Keratinocyte (primary cell): ENCODE measurements at regions not wholly inside any gene's neighbourhood (a gene's known extent, or its start where the extent isn't known, plus 50 kb on each side); places are given as distances from the start of the nearest gene placed in this dataset.

Experiments used
- DNase-seq: peaks from one replicate; pipeline ENCODE4 v3.0.0-alpha.2; 2011; ENCODE audit warnings: low read depth, missing footprints, low spot score
- FAIRE-seq: peaks from 2 replicates; lab custom pipeline; 2011; peaks lifted over from hg19 to GRCh38; lab: Jason Lieb, UNC
- H2AFZ ChIP-seq: 2 replicates; pipeline ENCODE4 v1.6.0; 2012; ENCODE audit warnings: low read length, control low read depth, inconsistent platforms; ENCODE audit not compliant: control insufficient read depth
- H3K27ac ChIP-seq: 2 replicates; pipeline ENCODE4 v1.5.1; 2011; ENCODE audit warnings: low read length; ENCODE audit not compliant: control insufficient read depth, insufficient read depth
- H3K27me3 ChIP-seq: 3 replicates; pipeline ENCODE4 v1.6.0; 2011; ENCODE audit warnings: low read length; ENCODE audit not compliant: control insufficient read depth, insufficient read depth; ENCODE audit errors: extremely low read depth
- H3K36me3 ChIP-seq, 2 experiments: 2 replicates in 1 of 2; 3 replicates in 1 of 2; pipeline ENCODE4 v1.5.1; 2011; ENCODE audit warnings: low read length in 2 of 2, mild to moderate bottlenecking in 1 of 2; ENCODE audit not compliant: control insufficient read depth in 2 of 2, insufficient read depth in 2 of 2; ENCODE audit errors: extremely low read depth in 1 of 2
- H3K4me1 ChIP-seq: 3 replicates; pipeline ENCODE4 v1.5.1; 2011; ENCODE audit warnings: low read length; ENCODE audit not compliant: control insufficient read depth, insufficient read depth; ENCODE audit errors: extremely low read depth
- H3K4me2 ChIP-seq: 3 replicates; pipeline ENCODE4 v1.6.0; 2011; ENCODE audit warnings: low read depth, low read length; ENCODE audit not compliant: control insufficient read depth, insufficient read depth; ENCODE audit errors: extremely low read depth
- H3K4me3 ChIP-seq, 3 experiments: fragments of 200-600 bp in 1 of 3; sonication (generic) in 1 of 3; 2 replicates in 2 of 3; 3 replicates in 1 of 3; pipeline ENCODE4 v1.5.1; 2011 to 2016; ENCODE audit warnings: low read length in 3 of 3, mild to moderate bottlenecking in 3 of 3, control low read depth in 2 of 3, inconsistent platforms in 1 of 3, low read depth in 1 of 3, mixed read lengths in 1 of 3, mixed run types in 1 of 3, moderate library complexity in 1 of 3; ENCODE audit not compliant: control insufficient read depth in 2 of 3, insufficient read depth in 2 of 3; ENCODE audit errors: extremely low read depth in 1 of 3
- H3K79me2 ChIP-seq: 2 replicates; pipeline ENCODE4 v1.6.0; 2012; ENCODE audit warnings: low read length; ENCODE audit not compliant: control insufficient read depth, insufficient read depth
- H3K9ac ChIP-seq: 3 replicates; pipeline ENCODE4 v1.6.0; 2011; ENCODE audit warnings: low read length; ENCODE audit not compliant: control insufficient read depth, insufficient read depth; ENCODE audit errors: extremely low read depth
- H3K9me1 ChIP-seq: 3 replicates; pipeline ENCODE4 v1.6.0; 2011; ENCODE audit warnings: low read length; ENCODE audit not compliant: control insufficient read depth, insufficient read depth; ENCODE audit errors: extremely low read depth
- H3K9me3 ChIP-seq: 2 replicates; pipeline ENCODE4 v1.5.1; 2012; ENCODE audit warnings: low read depth, low read length; ENCODE audit not compliant: control insufficient read depth
- H4K20me1 ChIP-seq: 3 replicates; pipeline ENCODE4 v1.6.0; 2011; ENCODE audit warnings: low read length; ENCODE audit not compliant: control insufficient read depth, insufficient read depth; ENCODE audit errors: extremely low read depth
- EZH2 ChIP-seq: IDR thresholded peaks from one replicate; pipeline ENCODE4 v1.6.1; 2012; ENCODE audit warnings: inconsistent platforms, mild to moderate bottlenecking, low read length, moderate library complexity
- dilution Hi-C: fragments of 300-500 bp; cut with MboI; formaldehyde crosslinking; loops from one replicate; pipeline ENCODE4 v1.7.0; 2020; ENCODE audit warnings: low sequenced_read_pairs; ENCODE audit not compliant: extremely low pct_ligation_motif_present
- TF ChIP-seq, protein P1 (sequence below), 3 experiments: IDR thresholded peaks in 1 of 3; conservative IDR thresholded peaks in 1 of 3; optimal IDR thresholded peaks in 1 of 3; 2 replicates in 2 of 3; 3 replicates in 1 of 3; pipeline versions ENCODE3 to v1.5.1; 2011; ENCODE audit warnings: low read length in 3 of 3, mild to moderate bottlenecking in 3 of 3, moderate library complexity in 2 of 3, control low read depth in 1 of 3, inconsistent platforms in 1 of 3; ENCODE audit not compliant: insufficient read depth in 2 of 3; ENCODE audit errors: extremely low read depth in 1 of 3

DNA sequence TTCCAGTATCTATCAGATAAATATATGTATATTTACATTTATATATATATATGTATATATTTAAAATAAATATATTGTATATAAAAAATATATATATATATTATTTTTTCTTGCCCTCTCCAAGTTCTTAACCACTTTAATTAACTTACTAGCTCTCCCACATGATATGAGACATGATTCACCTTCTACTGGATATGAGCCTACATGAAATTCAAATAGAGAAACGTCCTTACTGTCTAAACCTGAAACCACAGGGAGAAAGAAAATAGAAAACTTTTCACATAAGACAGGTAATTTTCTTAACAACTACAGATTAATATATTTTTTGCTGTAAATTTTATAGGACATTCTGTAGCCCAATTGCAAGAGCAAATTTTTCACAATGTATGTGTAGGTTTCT lies 391.6 kb downstream of the ETS1 start:
- H2AFZ ChIP-seq: no peak overlapping the region
- H3K4me2 ChIP-seq: no peak overlapping the region
- H3K9me3 ChIP-seq: no peaks in the 10 kb centered on the region
- H3K27me3 ChIP-seq: no peaks in the 10 kb centered on the region
- H3K79me2 ChIP-seq: no peaks in the 10 kb centered on the region
- no peak overlapping the region for H3K27ac ChIP-seq
- no peak for FAIRE-seq
- H3K36me3 ChIP-seq: no peaks in the 10 kb centered on the region
- H4K20me1 ChIP-seq: no peaks in the 10 kb centered on the region
- dilution Hi-C loops: loop anchor here (25.0 kb wide), 1 partner anchor 442 kb away; no protein-coding TSS in a partner anchor
- no peak overlapping the region for H3K4me3 ChIP-seq
- TF ChIP-seq, protein P1, sequence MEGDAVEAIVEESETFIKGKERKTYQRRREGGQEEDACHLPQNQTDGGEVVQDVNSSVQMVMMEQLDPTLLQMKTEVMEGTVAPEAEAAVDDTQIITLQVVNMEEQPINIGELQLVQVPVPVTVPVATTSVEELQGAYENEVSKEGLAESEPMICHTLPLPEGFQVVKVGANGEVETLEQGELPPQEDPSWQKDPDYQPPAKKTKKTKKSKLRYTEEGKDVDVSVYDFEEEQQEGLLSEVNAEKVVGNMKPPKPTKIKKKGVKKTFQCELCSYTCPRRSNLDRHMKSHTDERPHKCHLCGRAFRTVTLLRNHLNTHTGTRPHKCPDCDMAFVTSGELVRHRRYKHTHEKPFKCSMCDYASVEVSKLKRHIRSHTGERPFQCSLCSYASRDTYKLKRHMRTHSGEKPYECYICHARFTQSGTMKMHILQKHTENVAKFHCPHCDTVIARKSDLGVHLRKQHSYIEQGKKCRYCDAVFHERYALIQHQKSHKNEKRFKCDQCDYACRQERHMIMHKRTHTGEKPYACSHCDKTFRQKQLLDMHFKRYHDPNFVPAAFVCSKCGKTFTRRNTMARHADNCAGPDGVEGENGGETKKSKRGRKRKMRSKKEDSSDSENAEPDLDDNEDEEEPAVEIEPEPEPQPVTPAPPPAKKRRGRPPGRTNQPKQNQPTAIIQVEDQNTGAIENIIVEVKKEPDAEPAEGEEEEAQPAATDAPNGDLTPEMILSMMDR (optimal IDR thresholded peaks at IDR 0.05 in 1 of 3, IDR thresholded peaks at IDR 0.05 in 1 of 3, conservative IDR thresholded peaks at IDR 0.05 in 1 of 3; ENCODE audit: extremely low read depth in 1 of 3, insufficient read depth in 2 of 3, low read length in 3 of 3): no peak
- TF ChIP-seq EZH2: no peak
- DNase-seq: no peak
- peaks cover 16% of the 10 kb centered on the region for H3K4me1 ChIP-seq
- H3K9me1 ChIP-seq: no peaks in the 10 kb centered on the region
- H3K9ac ChIP-seq: no peak overlapping the region

DNA sequence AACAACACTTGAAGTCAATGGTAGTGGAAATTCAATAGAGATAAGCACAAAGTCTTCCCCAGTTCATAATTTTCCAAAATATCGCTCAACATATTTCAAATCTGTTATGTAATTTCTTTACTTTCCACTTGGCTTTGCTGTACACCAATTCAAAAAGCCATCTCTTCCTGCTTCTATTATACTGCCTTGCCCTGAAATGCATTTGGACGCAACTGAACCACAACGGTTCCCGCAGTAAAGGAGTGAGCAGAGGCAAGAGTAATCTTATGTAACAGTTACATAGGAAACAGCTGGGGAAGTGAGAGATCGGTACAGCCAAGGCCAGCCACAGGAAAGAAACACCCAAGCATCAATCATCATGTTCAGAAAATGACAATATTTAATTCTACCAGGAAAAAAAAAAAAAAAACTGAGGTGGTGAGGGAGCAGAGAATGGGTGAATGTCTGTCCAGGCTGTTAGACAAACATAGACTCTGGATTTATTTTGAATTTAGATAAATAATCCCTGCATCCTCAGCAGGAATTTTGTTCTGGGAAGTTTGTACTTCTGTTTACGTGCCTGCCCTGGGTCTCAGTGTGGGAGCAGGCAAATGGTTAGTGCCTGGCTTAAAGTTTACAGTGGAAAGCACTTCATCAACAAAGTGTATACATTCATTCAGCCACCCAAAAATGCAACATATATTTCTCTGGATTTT lies 392.2 kb downstream of the ETS1 start:
- no peaks in the 10 kb centered on the region for H3K79me2 ChIP-seq
- peaks cover 16% of the 10 kb centered on the region for H3K4me1 ChIP-seq
- H4K20me1 ChIP-seq: no peaks in the 10 kb centered on the region
- H3K36me3 ChIP-seq: no peaks in the 10 kb centered on the region
- no peak overlapping the region for H3K27ac ChIP-seq
- H3K27me3 ChIP-seq: no peaks in the 10 kb centered on the region
- H3K4me2 ChIP-seq: no peak overlapping the region
- H3K9me1 ChIP-seq: no peaks in the 10 kb centered on the region
- DNase-seq (no peak), FAIRE-seq (no peak)
- dilution Hi-C loops: loop anchor here (25.0 kb wide), 1 partner anchor 442 kb away; no protein-coding TSS in a partner anchor
- no peaks in the 10 kb centered on the region for H3K9me3 ChIP-seq
- no peak overlapping the region for H2AFZ ChIP-seq
- no peak overlapping the region for H3K4me3 ChIP-seq
- H3K9ac ChIP-seq: no peak overlapping the region
- TF ChIP-seq, protein P1 (optimal IDR thresholded peaks at IDR 0.05 in 1 of 3, IDR thresholded peaks at IDR 0.05 in 1 of 3, conservative IDR thresholded peaks at IDR 0.05 in 1 of 3; ENCODE audit: extremely low read depth in 1 of 3, insufficient read depth in 2 of 3, low read length in 3 of 3): no peak
- TF ChIP-seq EZH2: no peak
